H1 (cell line): ENCODE measurements at regions not wholly inside any gene's neighbourhood (a gene's known extent, or its start where the extent isn't known, plus 50 kb on each side); places are given as distances from the start of the nearest gene placed in this dataset.

ENCODE experiments used
- CTCF ChIP-seq, 3 experiments: IDR thresholded peaks; 1 replicate in 2 of 3; 2 replicates in 1 of 3; pipeline versions ENCODE4 v1.5.1 to v1.6.1; 2011; ENCODE audit warnings: low read length in 3 of 3, mild to moderate bottlenecking in 3 of 3, inconsistent platforms in 2 of 3, low read depth in 1 of 3, moderate library complexity in 1 of 3; ENCODE audit not compliant: insufficient read depth in 1 of 3; ENCODE audit errors: control extremely low read depth in 1 of 3
- NANOG ChIP-seq: IDR thresholded peaks from 2 replicates; pipeline ENCODE4 v1.6.1; 2011; ENCODE audit warnings: low read length, low read depth, mild to moderate bottlenecking, inconsistent platforms; ENCODE audit not compliant: insufficient read depth, poor library complexity, severe bottlenecking

DNA sequence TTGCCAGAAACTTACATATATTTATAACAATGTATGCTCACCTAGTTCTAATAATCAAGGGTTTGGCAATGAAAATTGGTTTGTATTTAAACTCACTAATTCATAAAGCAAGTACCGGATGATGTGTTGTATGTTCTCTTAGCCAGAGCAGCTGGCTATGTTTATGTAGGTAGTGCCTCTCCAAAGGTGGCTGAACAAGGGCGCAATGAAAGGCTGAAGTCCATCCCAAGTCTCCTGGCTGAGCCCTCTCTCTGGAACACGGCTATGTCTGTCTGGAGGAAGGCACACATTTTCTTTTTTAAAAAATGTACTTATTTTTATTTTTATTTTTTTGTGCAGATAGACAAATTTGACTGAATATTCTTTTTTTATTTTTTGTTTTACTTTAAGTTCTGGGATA is 141.2 kb upstream of the DAB2 start (continued):
- no peak for TF ChIP-seq CTCF (IDR thresholded peaks at IDR 0.05; ENCODE audit: control extremely low read depth in 1 of 3, insufficient read depth in 1 of 3, low read depth in 1 of 3, low read length in 3 of 3)
- no peak for TF ChIP-seq NANOG
